IPS-20b (cell line): ENCODE measurements at regions not wholly inside any gene's neighbourhood (a gene's known extent, or its start where the extent isn't known, plus 50 kb on each side); places are given as distances from the start of the nearest gene placed in this dataset.
"Not testable (repeated sequence)": the region's sequence is repeated elsewhere in the genome, so short reads cannot be mapped to it uniquely, and the experiment has no call there.

Experiments used
- H3K27ac ChIP-seq: one replicate; pipeline ENCODE4 v1.5.1; 2013; ENCODE audit warnings: low read length
- H3K27me3 ChIP-seq: 2 replicates; pipeline ENCODE4 v1.6.1; 2013; ENCODE audit warnings: mild to moderate bottlenecking, low read length, inconsistent platforms; ENCODE audit not compliant: insufficient read depth
- H3K36me3 ChIP-seq: 2 replicates; pipeline ENCODE4 v1.6.1; 2013; ENCODE audit warnings: low read depth, mild to moderate bottlenecking, inconsistent platforms, low read length, moderate library complexity; ENCODE audit not compliant: insufficient read depth
- H3K4me1 ChIP-seq: 2 replicates; pipeline ENCODE4 v1.6.1; 2013; ENCODE audit warnings: mild to moderate bottlenecking, control low read depth, inconsistent platforms, low read length, moderate library complexity; ENCODE audit not compliant: insufficient read depth
- H3K4me3 ChIP-seq: 2 replicates; pipeline ENCODE4 v1.5.1; 2013; ENCODE audit warnings: mild to moderate bottlenecking, low read length, inconsistent platforms
- H3K9ac ChIP-seq: 2 replicates; pipeline ENCODE4 v1.6.1; 2013; ENCODE audit warnings: low read depth, mild to moderate bottlenecking, inconsistent platforms, low read length, moderate library complexity
- H3K9me3 ChIP-seq: 2 replicates; pipeline ENCODE4 v1.6.1; 2013; ENCODE audit warnings: mild to moderate bottlenecking, low read depth, low read length, inconsistent platforms; ENCODE audit not compliant: insufficient read depth

DNA sequence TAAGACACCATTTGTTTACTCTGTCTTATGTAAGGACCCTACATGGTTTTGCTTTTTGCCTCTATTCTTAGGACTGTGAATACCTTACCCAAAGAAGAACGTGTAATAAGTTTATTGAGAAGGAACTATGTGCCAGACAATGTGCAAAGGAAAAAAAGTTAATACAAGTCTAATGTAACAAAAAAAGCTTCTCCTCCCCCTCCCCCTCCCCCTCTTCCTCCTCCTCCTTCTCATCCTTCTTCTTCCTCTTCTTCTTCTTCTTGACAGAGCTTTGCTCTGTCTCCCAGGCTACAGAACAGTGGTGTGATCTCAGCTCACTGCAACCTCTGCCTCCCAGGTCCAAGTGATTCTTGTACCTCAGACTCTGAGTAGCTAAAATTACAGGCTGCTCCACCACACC, 50.9 kb upstream of the MITF start:
- no peak overlapping the region for H3K9ac ChIP-seq
- no peak overlapping the region for H3K4me3 ChIP-seq
- no peaks in the 10 kb centered on the region for H3K9me3 ChIP-seq
- no peak overlapping the region for H3K27ac ChIP-seq
- no peaks in the 10 kb centered on the region for H3K36me3 ChIP-seq
- H3K4me1 ChIP-seq: 0 out of 2 replicates have a peak, but pooled peaks cover under 1% of the 10 kb centered on the region
- H3K27me3 ChIP-seq: peaks cover 68% of the 10 kb centered on the region

DNA sequence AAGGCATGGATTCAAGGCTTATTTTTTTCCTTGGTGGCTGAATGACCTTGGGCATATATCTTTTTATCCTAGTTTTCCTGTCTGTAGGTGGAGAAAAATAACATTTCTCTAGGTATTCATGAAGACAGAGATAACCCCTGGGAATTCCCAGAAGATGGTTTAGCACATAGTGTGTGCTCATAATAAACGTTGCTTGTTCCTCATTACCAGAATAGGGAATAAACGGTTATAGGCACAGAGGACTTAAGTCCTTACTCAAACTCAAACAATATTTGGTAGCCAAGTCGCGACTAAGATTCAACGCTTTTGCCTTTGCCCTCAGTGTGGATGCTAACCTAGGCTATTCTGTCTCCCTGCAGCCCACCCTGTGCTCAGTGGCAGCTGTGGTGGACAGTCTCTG, 51.6 kb upstream of the MITF start:
- Histone ChIP-seq H3K4me1 (peaks cover 6% of the 10 kb centered on the region; the same call in 1 of the 2 replicates), H3K9me3 (no peaks in the 10 kb centered on the region), H3K9ac (no peak overlapping the region), H3K27ac (no peak overlapping the region), H3K4me3 (no peak overlapping the region), H3K27me3 (peaks cover 75% of the 10 kb centered on the region), H3K36me3 (no peaks in the 10 kb centered on the region)

DNA sequence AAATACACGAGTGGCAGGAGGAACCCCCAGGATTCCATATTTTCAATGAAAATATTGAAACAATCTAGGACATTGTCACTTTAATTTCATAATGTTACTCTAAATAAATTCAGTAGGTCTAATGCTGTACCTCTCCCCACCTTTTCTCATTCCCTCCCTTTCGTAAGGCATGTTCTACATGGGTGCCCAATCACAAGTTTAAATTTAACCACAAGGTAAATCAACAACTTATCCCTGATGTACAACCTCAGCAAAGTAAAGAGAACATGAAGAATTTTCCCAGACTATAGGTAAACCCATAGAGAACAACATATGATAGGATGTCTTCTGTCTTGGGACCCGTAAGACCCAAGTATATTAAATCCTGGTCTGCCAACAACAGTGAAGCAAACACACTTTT, 53.2 kb upstream of the MITF start:
- Histone ChIP-seq H3K4me1 (peaks cover 6% of the 10 kb centered on the region; the same call in 1 of the 2 replicates), H3K36me3 (no peaks in the 10 kb centered on the region), H3K27ac (no peak overlapping the region), H3K27me3 (peaks cover 91% of the 10 kb centered on the region), H3K9ac (no peak overlapping the region), H3K9me3 (no peaks in the 10 kb centered on the region), H3K4me3 (no peak overlapping the region)

DNA sequence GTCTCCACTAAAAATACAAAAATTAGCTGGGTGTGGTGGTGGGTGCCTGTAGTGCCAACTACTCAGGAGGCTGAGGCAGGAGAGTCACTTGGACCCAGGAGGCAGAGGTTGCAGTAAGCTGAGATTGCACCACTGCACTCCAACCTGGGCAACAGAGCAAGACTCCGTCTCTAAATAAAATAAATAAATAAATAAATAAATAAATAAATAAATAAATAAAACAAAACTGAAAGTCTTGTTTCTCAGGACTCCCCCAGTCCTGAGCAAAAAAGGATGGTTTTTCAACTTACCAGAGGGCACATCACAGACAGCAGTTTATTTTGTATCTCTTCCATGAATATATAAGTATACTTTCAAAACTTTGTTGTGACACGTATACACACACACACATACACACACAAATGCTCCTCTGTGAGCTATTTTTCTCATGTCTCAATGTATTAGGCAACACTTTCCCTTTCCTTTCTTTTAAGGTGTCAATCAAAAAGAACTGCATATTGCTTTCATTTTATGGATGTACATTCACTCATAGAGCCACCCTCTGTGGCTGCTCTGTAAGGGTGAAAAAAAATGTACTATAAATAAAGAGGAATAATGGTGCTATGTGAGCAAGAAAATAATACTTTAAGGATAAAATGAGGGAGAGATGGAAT, 54.8 kb upstream of the MITF start:
- Histone ChIP-seq H3K4me1 (peaks cover 6% of the 10 kb centered on the region; the same call in 1 of the 2 replicates), H3K36me3 (no peaks in the 10 kb centered on the region), H3K27me3 (peaks cover 98% of the 10 kb centered on the region), H3K4me3 (no peak overlapping the region), H3K9ac (no peak overlapping the region), H3K9me3 (no peaks in the 10 kb centered on the region), H3K27ac (no peak overlapping the region)

DNA sequence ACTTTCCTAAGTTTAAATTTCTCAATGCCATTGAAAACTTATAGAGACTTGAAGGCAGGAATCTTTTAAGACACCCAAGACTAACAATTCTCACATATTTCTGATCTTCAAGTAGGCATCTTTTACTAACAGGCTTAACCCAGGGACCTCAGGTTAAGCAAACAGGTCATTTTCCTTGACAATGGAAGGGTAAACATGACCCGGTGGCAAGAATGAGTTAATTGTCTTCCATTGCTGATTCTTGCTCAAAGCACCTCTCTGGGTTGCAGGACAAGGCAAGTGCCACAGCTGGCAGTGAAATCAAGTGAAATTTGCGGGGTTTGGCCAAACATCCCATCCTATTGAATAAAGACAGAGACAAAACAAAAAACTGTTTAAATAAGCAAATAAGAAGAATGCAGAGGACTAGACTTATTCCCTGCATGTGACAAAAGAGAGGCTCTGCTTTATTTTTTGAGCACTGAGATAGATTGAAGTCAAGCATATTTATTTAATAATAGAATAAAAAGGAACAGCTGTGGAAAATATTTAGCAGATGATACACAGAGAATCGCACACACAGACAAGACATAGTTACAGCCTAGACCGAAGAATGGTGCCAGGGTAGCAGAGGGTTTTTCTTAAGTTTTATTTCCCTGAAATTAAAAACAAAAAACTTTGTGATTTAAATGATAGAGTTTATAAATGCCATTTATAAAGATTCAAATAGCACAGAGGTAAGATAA, 56.0 kb upstream of the MITF start:
- H3K36me3 ChIP-seq: no peaks in the 10 kb centered on the region
- peaks cover 96% of the 10 kb centered on the region for H3K27me3 ChIP-seq
- no peak overlapping the region for H3K9ac ChIP-seq

DNA sequence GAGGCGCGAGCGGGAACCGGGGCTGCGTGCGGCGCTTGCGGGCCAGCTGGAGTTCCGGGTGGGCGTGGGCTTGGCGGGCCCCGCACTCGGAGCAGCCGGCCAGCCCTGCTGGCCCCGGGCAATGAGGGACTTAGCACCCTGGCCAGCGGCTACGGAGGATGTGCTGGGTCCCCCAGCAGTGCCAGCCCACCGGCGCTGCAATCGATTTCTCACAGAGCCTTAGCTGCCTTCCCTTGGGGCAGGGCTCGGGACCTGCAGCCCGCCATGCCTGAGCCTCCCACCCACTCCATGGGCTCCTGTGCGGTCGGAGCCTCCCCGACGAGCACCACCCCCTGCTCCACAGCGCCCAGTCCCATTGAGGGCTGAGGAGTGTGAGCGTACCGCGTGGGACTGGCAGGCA, 61.8 kb upstream of the MITF start:
- not testable (repeated sequence) for H3K4me3 ChIP-seq, H3K9ac ChIP-seq, H3K27ac ChIP-seq, H3K36me3 ChIP-seq, H3K4me1 ChIP-seq, H3K9me3 ChIP-seq
- H3K27me3 ChIP-seq: peaks cover 40% of the 10 kb centered on the region

More for the DNA sequence above, 56.0 kb upstream of the MITF start:
- H3K27ac ChIP-seq: no peak overlapping the region
- peaks cover 6% of the 10 kb centered on the region; the same call in 1 of the 2 replicates for H3K4me1 ChIP-seq
- no peaks in the 10 kb centered on the region for H3K9me3 ChIP-seq
- no peak overlapping the region; the same call in 1 of the 2 replicates for H3K4me3 ChIP-seq

DNA sequence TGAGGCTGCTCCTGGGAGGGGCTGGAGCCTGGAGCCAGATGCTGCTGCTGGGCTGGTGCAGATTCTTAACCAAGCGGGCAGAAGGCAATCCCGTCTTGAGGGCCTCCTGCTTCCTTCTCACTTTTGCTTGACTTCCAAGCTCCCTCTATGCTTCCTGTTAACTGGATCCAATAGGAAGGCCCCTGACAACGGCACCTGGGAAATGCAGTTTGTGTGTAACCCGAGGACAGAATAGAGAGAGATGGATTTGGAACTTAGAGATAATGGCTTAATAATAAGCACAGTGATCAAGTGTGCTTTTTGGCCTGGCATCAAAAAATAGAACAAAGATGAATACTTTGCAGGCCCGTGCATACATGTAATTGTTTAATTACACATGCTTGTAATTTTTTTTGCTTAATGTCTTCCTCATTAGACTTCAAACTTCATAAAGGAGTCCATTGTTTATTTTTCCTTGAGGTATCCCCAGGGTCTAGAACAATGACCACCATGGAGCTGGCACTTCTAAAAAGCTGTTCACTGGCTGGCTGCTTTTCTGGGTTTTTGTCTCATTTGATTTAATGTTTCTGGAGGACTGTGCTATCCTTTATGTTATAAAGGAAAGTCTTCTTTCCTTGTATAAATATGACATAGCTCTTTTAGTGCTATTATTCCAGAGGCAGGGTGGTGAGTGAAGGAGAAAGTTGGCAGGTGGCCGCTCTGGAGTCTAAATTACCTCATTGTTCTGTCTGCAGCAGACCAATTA, 63.3 kb upstream of the MITF start:
- Histone ChIP-seq H3K9me3 (no peaks in the 10 kb centered on the region), H3K9ac (no peak overlapping the region), H3K4me1 (no peaks in the 10 kb centered on the region), H3K27ac (no peak overlapping the region), H3K4me3 (no peak overlapping the region), H3K27me3 (peaks cover 25% of the 10 kb centered on the region), H3K36me3 (no peaks in the 10 kb centered on the region)

DNA sequence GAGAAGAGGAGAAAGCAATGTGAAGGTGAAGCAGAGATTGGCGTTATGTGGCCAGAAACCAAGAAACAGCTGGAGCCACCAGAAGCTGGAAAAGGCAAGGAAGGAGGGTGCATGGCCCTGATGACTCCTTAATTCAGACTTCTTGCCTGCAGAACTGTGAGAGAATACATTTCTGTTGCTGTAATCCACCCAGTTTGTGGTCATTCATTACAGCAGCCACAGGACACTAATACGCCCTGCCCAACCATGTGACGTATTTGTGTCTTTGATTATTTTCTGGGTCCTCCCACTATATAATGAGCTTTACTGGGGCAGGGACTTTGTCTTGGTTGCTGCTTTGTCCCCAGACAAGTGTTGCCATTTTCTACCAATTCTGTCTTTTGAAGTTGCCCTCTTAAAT, 64.5 kb upstream of the MITF start:
- H3K27ac ChIP-seq: no peak overlapping the region
- H3K4me3 ChIP-seq: no peak overlapping the region

DNA sequence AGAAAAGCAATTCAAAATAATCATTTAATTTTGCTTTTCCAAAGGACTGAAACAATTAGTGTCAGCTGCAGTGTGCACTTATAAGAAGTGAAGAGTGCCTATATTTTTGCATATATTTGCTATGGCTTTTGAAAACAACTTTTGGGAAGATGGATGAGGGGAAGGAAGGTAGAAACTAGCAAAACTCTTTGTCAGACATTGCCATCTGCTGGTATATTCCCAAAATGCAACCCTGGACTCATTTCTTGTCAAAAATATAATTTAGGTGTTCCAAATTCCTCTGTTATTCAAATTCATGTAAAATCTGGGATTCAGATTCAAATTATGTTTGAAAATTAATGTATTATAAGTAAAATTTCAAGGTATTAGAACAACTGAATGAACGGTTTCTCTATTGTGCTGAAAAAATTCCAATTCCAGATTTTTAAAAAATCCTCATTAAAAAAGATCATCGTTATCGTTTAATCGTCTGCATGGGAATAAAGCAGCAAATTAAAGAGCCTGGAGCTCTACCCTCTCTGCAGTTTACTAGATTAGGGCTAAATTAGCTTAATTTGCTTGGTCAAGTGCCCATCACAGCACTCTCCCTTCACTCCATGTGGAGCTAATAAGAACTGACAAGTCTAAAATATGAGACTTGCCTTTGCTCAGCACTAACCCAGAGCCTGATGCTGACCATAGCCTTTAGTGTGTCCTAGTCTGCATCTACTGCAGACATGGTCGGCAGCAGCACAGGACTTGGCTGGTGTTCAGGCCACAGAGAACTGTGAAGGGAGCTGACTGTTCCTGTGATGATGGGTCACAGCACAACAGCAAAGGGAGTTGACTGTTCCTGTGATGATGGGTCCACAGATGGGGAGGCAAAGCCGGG, 67.9 kb upstream of the MITF start:
- H3K27ac ChIP-seq: no peak overlapping the region
- no peaks in the 10 kb centered on the region for H3K9me3 ChIP-seq
- H3K36me3 ChIP-seq: no peaks in the 10 kb centered on the region
- H3K27me3 ChIP-seq: no peaks in the 10 kb centered on the region; the same call in 1 of the 2 replicates
- H3K4me1 ChIP-seq: no peaks in the 10 kb centered on the region
- no peak overlapping the region for H3K9ac ChIP-seq
- no peak overlapping the region for H3K4me3 ChIP-seq

More for the DNA sequence above, 64.5 kb upstream of the MITF start:
- H3K36me3 ChIP-seq: no peaks in the 10 kb centered on the region
- H3K9ac ChIP-seq: no peak overlapping the region
- H3K4me1 ChIP-seq: no peaks in the 10 kb centered on the region
- no peaks in the 10 kb centered on the region for H3K9me3 ChIP-seq
- peaks cover 13% of the 10 kb centered on the region for H3K27me3 ChIP-seq

DNA sequence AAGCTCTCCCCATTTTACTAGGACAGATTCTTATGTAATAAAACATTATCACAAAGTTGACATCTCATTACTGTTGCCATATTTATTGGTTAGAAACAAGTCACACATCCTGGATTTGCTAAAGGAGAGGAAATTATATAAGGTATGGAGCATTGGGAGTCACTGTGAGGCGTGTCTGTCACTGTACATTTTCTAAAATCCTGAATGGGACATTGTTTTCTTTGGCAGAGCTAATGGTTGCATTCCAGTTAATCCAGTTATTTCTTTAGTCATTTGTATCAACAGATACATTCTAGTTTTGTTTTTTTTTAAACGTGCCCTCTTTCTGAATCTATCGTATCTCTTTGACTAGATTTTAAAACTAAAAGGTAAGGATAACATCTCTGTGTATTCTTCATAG, 70.2 kb upstream of the MITF start:
- Histone ChIP-seq H3K36me3 (no peaks in the 10 kb centered on the region), H3K27me3 (no peaks in the 10 kb centered on the region; the same call in 1 of the 2 replicates), H3K4me1 (no peaks in the 10 kb centered on the region; the same call in 1 of the 2 replicates), H3K27ac (no peak overlapping the region), H3K9me3 (no peaks in the 10 kb centered on the region), H3K4me3 (no peak overlapping the region), H3K9ac (no peak overlapping the region)
